ENCODE measurements at regions not wholly inside any gene's neighbourhood (a gene's known extent, or its start where the extent isn't known, plus 50 kb on each side); places are given as distances from the start of the nearest gene placed in this dataset.

DNA sequence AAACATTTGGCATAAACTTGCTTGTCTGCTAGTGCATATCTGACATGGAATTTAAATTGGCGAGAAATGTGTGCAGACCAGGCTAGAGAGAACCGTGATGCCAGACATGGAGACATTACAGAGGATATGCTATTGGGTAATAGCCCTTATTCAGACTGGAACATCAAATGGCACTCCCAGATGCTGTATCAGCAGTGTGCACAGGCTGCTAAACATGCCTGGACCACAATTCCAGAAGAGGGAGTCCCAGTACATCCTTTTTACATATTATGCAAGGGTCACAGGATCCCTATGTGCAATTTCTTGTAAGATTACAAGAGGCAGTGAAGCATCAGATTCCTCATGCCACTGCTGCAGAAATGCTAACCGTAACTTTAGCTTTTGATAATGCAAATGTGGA lies 354.5 kb upstream of the FOXG1 start:
- Histone ChIP-seq H4K20me1 (ENCODE audit: control insufficient read depth, extremely low read depth, insufficient read depth, low read length) (no peaks in the 10 kb centered on the region), H3K9me3 (ENCODE audit: control insufficient read depth, low read depth, low read length) (no peaks in the 10 kb centered on the region), H3K9me1 (ENCODE audit: control insufficient read depth, extremely low read depth, insufficient read depth, low read length) (no peaks in the 10 kb centered on the region), H3K4me2 (ENCODE audit: control insufficient read depth, extremely low read depth, insufficient read depth, low read depth, low read length) (no peak overlapping the region), H3K4me3 (ENCODE audit: control insufficient read depth in 2 of 3, extremely low read depth in 1 of 3, insufficient read depth in 2 of 3, low read depth in 1 of 3, low read length in 3 of 3) (no peak overlapping the region), H2AFZ (ENCODE audit: control insufficient read depth, low read length) (no peak overlapping the region), H3K27ac (ENCODE audit: control insufficient read depth, insufficient read depth, low read length) (no peak overlapping the region), H3K79me2 (ENCODE audit: control insufficient read depth, insufficient read depth, low read length) (no peaks in the 10 kb centered on the region), H3K9ac (ENCODE audit: control insufficient read depth, extremely low read depth, insufficient read depth, low read length) (no peak overlapping the region), H3K27me3 (ENCODE audit: control insufficient read depth, extremely low read depth, insufficient read depth, low read length) (no peaks in the 10 kb centered on the region), H3K36me3 (ENCODE audit: control insufficient read depth in 2 of 2, extremely low read depth in 1 of 2, insufficient read depth in 2 of 2, low read length in 2 of 2) (no peaks in the 10 kb centered on the region), H3K4me1 (ENCODE audit: control insufficient read depth, extremely low read depth, insufficient read depth, low read length) (no peaks in the 10 kb centered on the region)
- FAIRE-seq (no peak), DNase-seq (ENCODE audit: low read depth, low spot score) (no peak)
- TF ChIP-seq EZH2 (IDR thresholded peaks at IDR 0.05; ENCODE audit: low read length): no peak
- TF ChIP-seq, protein P1, sequence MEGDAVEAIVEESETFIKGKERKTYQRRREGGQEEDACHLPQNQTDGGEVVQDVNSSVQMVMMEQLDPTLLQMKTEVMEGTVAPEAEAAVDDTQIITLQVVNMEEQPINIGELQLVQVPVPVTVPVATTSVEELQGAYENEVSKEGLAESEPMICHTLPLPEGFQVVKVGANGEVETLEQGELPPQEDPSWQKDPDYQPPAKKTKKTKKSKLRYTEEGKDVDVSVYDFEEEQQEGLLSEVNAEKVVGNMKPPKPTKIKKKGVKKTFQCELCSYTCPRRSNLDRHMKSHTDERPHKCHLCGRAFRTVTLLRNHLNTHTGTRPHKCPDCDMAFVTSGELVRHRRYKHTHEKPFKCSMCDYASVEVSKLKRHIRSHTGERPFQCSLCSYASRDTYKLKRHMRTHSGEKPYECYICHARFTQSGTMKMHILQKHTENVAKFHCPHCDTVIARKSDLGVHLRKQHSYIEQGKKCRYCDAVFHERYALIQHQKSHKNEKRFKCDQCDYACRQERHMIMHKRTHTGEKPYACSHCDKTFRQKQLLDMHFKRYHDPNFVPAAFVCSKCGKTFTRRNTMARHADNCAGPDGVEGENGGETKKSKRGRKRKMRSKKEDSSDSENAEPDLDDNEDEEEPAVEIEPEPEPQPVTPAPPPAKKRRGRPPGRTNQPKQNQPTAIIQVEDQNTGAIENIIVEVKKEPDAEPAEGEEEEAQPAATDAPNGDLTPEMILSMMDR (optimal IDR thresholded peaks at IDR 0.05 in 1 of 3, IDR thresholded peaks at IDR 0.05 in 1 of 3, conservative IDR thresholded peaks at IDR 0.05 in 1 of 3; ENCODE audit: extremely low read depth in 1 of 3, insufficient read depth in 2 of 3, low read length in 3 of 3): no peak
- dilution Hi-C loops (cut with MboI; ENCODE audit: extremely low pct_ligation_motif_present, low sequenced_read_pairs): no loop called here

DNA sequence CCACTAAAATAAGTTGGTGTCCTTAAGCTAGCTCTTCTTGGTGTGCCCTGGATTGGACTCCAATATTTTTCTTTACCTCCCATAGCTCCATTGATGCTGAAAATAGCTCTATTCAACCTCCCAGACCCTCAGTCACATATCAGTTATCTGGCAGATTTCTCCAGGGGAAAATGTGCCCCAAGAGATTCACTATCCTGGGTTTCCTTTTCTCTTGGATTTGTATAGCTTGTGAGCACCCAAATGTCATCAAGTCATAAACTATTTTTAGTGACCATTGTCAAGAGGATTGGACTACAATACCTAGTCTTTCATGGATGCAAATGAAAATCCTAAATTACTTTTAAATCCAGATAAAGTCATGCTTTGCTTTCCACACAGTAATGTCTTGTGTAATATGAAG lies 339.6 kb upstream of the FOXG1 start:
- dilution Hi-C loops (cut with MboI; ENCODE audit: extremely low pct_ligation_motif_present, low sequenced_read_pairs): no loop called here
- no peak overlapping the region for H3K27ac ChIP-seq (ENCODE audit: control insufficient read depth, insufficient read depth, low read length)
- no peak overlapping the region for H2AFZ ChIP-seq (ENCODE audit: control insufficient read depth, low read length)
- TF ChIP-seq, protein P1 (optimal IDR thresholded peaks at IDR 0.05 in 1 of 3, IDR thresholded peaks at IDR 0.05 in 1 of 3, conservative IDR thresholded peaks at IDR 0.05 in 1 of 3; ENCODE audit: extremely low read depth in 1 of 3, insufficient read depth in 2 of 3, low read length in 3 of 3): no peak
- TF ChIP-seq EZH2 (IDR thresholded peaks at IDR 0.05; ENCODE audit: low read length): no peak
- no peak overlapping the region for H3K4me2 ChIP-seq (ENCODE audit: control insufficient read depth, extremely low read depth, insufficient read depth, low read depth, low read length)
- H3K4me1 ChIP-seq (ENCODE audit: control insufficient read depth, extremely low read depth, insufficient read depth, low read length): no peaks in the 10 kb centered on the region
- H3K36me3 ChIP-seq (ENCODE audit: control insufficient read depth in 2 of 2, extremely low read depth in 1 of 2, insufficient read depth in 2 of 2, low read length in 2 of 2): no peaks in the 10 kb centered on the region
- H3K9me3 ChIP-seq (ENCODE audit: control insufficient read depth, low read depth, low read length): no peaks in the 10 kb centered on the region
- FAIRE-seq: no peak
- no peak overlapping the region for H3K4me3 ChIP-seq (ENCODE audit: control insufficient read depth in 2 of 3, extremely low read depth in 1 of 3, insufficient read depth in 2 of 3, low read depth in 1 of 3, low read length in 3 of 3)
- no peak for DNase-seq (ENCODE audit: low read depth, low spot score)
- no peaks in the 10 kb centered on the region for H3K27me3 ChIP-seq (ENCODE audit: control insufficient read depth, extremely low read depth, insufficient read depth, low read length)
- H3K9ac ChIP-seq (ENCODE audit: control insufficient read depth, extremely low read depth, insufficient read depth, low read length): no peak overlapping the region
- no peaks in the 10 kb centered on the region for H3K79me2 ChIP-seq (ENCODE audit: control insufficient read depth, insufficient read depth, low read length)
- H3K9me1 ChIP-seq (ENCODE audit: control insufficient read depth, extremely low read depth, insufficient read depth, low read length): no peaks in the 10 kb centered on the region
- no peaks in the 10 kb centered on the region for H4K20me1 ChIP-seq (ENCODE audit: control insufficient read depth, extremely low read depth, insufficient read depth, low read length)

All from keratinocyte (primary cell).